Liver (tissue), 8 donors: ENCODE measurements at regions not wholly inside any gene's neighbourhood (a gene's known extent, or its start where the extent isn't known, plus 50 kb on each side); places are given as distances from the start of the nearest gene placed in this dataset.

Experiments
- DNase-seq: peaks from one replicate; pipeline ENCODE4 v3.0.0-alpha.2; 2017; ENCODE audit warnings: low spot score
- H3K27ac ChIP-seq, 2 donors: one replicate each; pipeline ENCODE4 v1.7.0; 2013; ENCODE audit warnings: inconsistent platforms in 2 of 2, low read length in 2 of 2, control low read depth in 1 of 2, low read depth in 1 of 2, mild to moderate bottlenecking in 1 of 2
- H3K27me3 ChIP-seq, 4 donors: one replicate each; pipeline versions ENCODE4 v1.6.1 to v1.7.0; 2013; ENCODE audit warnings: low read length in 3 of 4, inconsistent platforms in 1 of 4, mild to moderate bottlenecking in 1 of 4, moderate library complexity in 1 of 4; ENCODE audit not compliant: control insufficient read depth in 4 of 4, insufficient read depth in 4 of 4
- H3K36me3 ChIP-seq, 4 donors: one replicate each; pipeline versions ENCODE4 v1.6.1 to v1.7.0; 2013; ENCODE audit warnings: low read length in 3 of 4, mild to moderate bottlenecking in 3 of 4, low read depth in 1 of 4, moderate library complexity in 1 of 4; ENCODE audit not compliant: control insufficient read depth in 4 of 4, insufficient read depth in 3 of 4
- H3K4me1 ChIP-seq, 4 donors: one replicate each; pipeline versions ENCODE4 v1.6.1 to v1.7.0; 2013; ENCODE audit warnings: low read length in 3 of 4, mild to moderate bottlenecking in 3 of 4, moderate library complexity in 1 of 4; ENCODE audit not compliant: control insufficient read depth in 4 of 4, insufficient read depth in 4 of 4
- H3K4me3 ChIP-seq, 3 donors: one replicate each; pipeline versions ENCODE4 v1.6.1 to v1.7.0; 2013; ENCODE audit warnings: low read length in 3 of 3, control low read depth in 1 of 3, low read depth in 1 of 3, mild to moderate bottlenecking in 1 of 3
- H3K9ac ChIP-seq, 2 donors: one replicate each; pipeline ENCODE4 v1.7.0; 2013; ENCODE audit warnings: low read length in 2 of 2, mild to moderate bottlenecking in 2 of 2, moderate library complexity in 2 of 2, control low read depth in 1 of 2, low read depth in 1 of 2
- H3K9me3 ChIP-seq, 4 donors: one replicate each; pipeline versions ENCODE4 v1.6.1 to v1.7.0; 2013; ENCODE audit warnings: low read length in 3 of 4; ENCODE audit not compliant: control insufficient read depth in 4 of 4
- CTCF ChIP-seq: fragments of 150-350 bp; IDR thresholded peaks from 2 replicates; pipeline ENCODE4 v1.5.1; 2017; ENCODE audit warnings: improper control_type of control experiment, low read depth, low read length; ENCODE audit not compliant: missing input control
- EGR1 ChIP-seq, 2 donors: IDR thresholded peaks; 2 replicates each; pipeline ENCODE4 v1.6.1; 2016 to 2018; ENCODE audit warnings: antibody characterized with exemption in 2 of 2, low read depth in 2 of 2
- FOXA1 ChIP-seq: IDR thresholded peaks from 2 replicates; pipeline ENCODE4 v1.6.1; 2016; ENCODE audit warnings: antibody characterized with exemption
- HNF4A ChIP-seq, 2 donors: conservative IDR thresholded peaks; 2 replicates each; pipeline ENCODE4 v1.6.1; 2016; ENCODE audit warnings: antibody characterized with exemption in 2 of 2, mild to moderate bottlenecking in 2 of 2
- HNF4G ChIP-seq: IDR thresholded peaks from 2 replicates; pipeline ENCODE4 v1.6.1; 2016; ENCODE audit warnings: antibody characterized with exemption
- MAX ChIP-seq: IDR thresholded peaks from 2 replicates; pipeline ENCODE4 v1.6.1; 2016; ENCODE audit warnings: antibody characterized with exemption
- REST ChIP-seq: IDR thresholded peaks from 2 replicates; pipeline ENCODE4 v1.6.1; 2016; ENCODE audit warnings: antibody characterized with exemption, mild to moderate bottlenecking
- RXRA ChIP-seq, 2 donors: IDR thresholded peaks; 2 replicates each; pipeline ENCODE4 v1.6.1; 2017 to 2018; ENCODE audit warnings: antibody characterized with exemption in 2 of 2, mild to moderate bottlenecking in 1 of 2
- SP1 ChIP-seq: IDR thresholded peaks from 2 replicates; pipeline ENCODE4 v1.6.1; 2018; ENCODE audit warnings: antibody characterized with exemption, mild to moderate bottlenecking
- TAF1 ChIP-seq: conservative IDR thresholded peaks from 2 replicates; pipeline ENCODE4 v1.6.1; 2016; ENCODE audit warnings: antibody characterized with exemption, mild to moderate bottlenecking
- YY1 ChIP-seq: IDR thresholded peaks from 2 replicates; pipeline ENCODE4 v1.6.1; 2016; ENCODE audit warnings: antibody characterized with exemption, mild to moderate bottlenecking
- ZBTB33 ChIP-seq: IDR thresholded peaks from 2 replicates; pipeline ENCODE4 v1.6.1; 2016; ENCODE audit warnings: antibody characterized with exemption
- WGBS: extraction: QIAGEN DNeasy Blood & Tissue Kit; methylation state at CpG from one replicate; pipeline ENCODE4 v1.1.7; 2013; 5-methylcytosine and 5-hydroxymethylcytosine counted together
- donor health status: healthy.
- donor health status: healthy.
- donor health status: healthy.
- donor health status: healthy.
- donor health status: healthy.

- H3K4me1 ChIP-seq = peaks cover 0 to 2% (median 0%) of the 10 kb centered on the region in 4 donors
- H3K9ac ChIP-seq = no peak overlapping the region
Measured at GRCh38 chr6:98627129-98627775, 207.1 kb upstream of the POU3F2 start.

GRCh38 chr6:98633886-98634285, 200.5 kb upstream of the POU3F2 start:
- no peak overlapping the region for H3K27ac ChIP-seq
- H3K27me3 ChIP-seq = peaks cover 0 to 1% (median 0%) of the 10 kb centered on the region in 4 donors
- peaks cover 0 to 2% (median 0%) of the 10 kb centered on the region in 4 donors for H3K4me1 ChIP-seq
- peaks cover 0 to 3% (median 0%) of the 10 kb centered on the region in 4 donors for H3K9me3 ChIP-seq
- no peak for DNase-seq
- TF ChIP-seq REST = no peak
- TF ChIP-seq HNF4G = no peak
- TF ChIP-seq CTCF = no peak
- TF ChIP-seq EGR1 (IDR thresholded peaks at IDR 0.05; ENCODE audit: low read depth in 2 of 2) = no peak
- TF ChIP-seq YY1 = no peak
- TF ChIP-seq SP1 = no peak
- TF ChIP-seq TAF1 = no peak
- TF ChIP-seq RXRA (IDR thresholded peaks at IDR 0.05) = no peak
- TF ChIP-seq FOXA1 = no peak
- no peak for TF ChIP-seq ZBTB33
- TF ChIP-seq HNF4A (conservative IDR thresholded peaks at IDR 0.05) = no peak
- no peak for TF ChIP-seq MAX
- no peak overlapping the region for H3K9ac ChIP-seq
- no peaks in the 10 kb centered on the region for H3K36me3 ChIP-seq
- H3K4me3 ChIP-seq = no peak overlapping the region

More at GRCh38 chr6:98627129-98627775, 207.1 kb upstream of the POU3F2 start:
- WGBS = 72% methylated on average over 4 of the region's 4 CpGs
- Histone ChIP-seq H3K27ac (no peak overlapping the region), H3K9me3 (peaks cover 0 to 3% (median 0%) of the 10 kb centered on the region in 4 donors), H3K36me3 (no peaks in the 10 kb centered on the region), H3K27me3 (peaks cover 0 to 6% (median 0%) of the 10 kb centered on the region in 4 donors), H3K4me3 (no peak overlapping the region)
- no peak for DNase-seq
- TF ChIP-seq TAF1 = no peak
- TF ChIP-seq EGR1 (IDR thresholded peaks at IDR 0.05; ENCODE audit: low read depth in 2 of 2) = no peak
- TF ChIP-seq CTCF = no peak
- TF ChIP-seq SP1 = no peak
- no peak for TF ChIP-seq ZBTB33
